OCI-LY7 (cell line): ENCODE measurements at regions not wholly inside any gene's neighbourhood (a gene's known extent, or its start where the extent isn't known, plus 50 kb on each side); places are given as distances from the start of the nearest gene placed in this dataset.

Experiments used
- BruUV-seq: library from RNA; stranded (reverse); fragments of 400-500 nt; replicated peaks from 2 replicates; lab custom pipeline; 2021; lab: Mats Ljungman, UMichigan
- CTCF ChIA-PET: fragments of 300-600 bp; sonication (Branson Sonifier 250); formaldehyde crosslinking; loops from one replicate; lab custom pipeline; 2022; ENCODE audit warnings: antibody characterized with exemption; ENCODE audit not compliant: unreplicated experiment; lab: Charles Lee
- POLR2A ChIA-PET: fragments of 300-600 bp; sonication (Branson Sonifier 250); formaldehyde crosslinking; loops from one replicate; lab custom pipeline; 2022; ENCODE audit warnings: antibody characterized with exemption; lab: Charles Lee
- DNase-seq: peaks from one replicate; pipeline ENCODE4 v3.0.0-alpha.2; 2015; ENCODE audit warnings: low spot score
- H2AFZ ChIP-seq: fragments of 200-600 bp; sonication (generic), shearing (Covaris generic); 2 replicates; pipeline ENCODE4 v1.6.1; 2014; ENCODE audit warnings: mild to moderate bottlenecking, antibody characterized with exemption, low read length, moderate library complexity
- H3K27ac ChIP-seq: fragments of 200-600 bp; sonication (generic); 2 replicates; pipeline ENCODE4 v1.5.1; 2014; ENCODE audit warnings: mixed run types, low read depth, mild to moderate bottlenecking, moderate library complexity, low read length, inconsistent platforms; ENCODE audit not compliant: poor library complexity, severe bottlenecking
- H3K36me3 ChIP-seq: fragments of 200-600 bp; sonication (generic); 2 replicates; pipeline ENCODE4 v1.6.1; 2014; ENCODE audit warnings: mild to moderate bottlenecking, antibody characterized with exemption, low read length, moderate library complexity, mixed read lengths; ENCODE audit not compliant: insufficient read depth
- H3K4me1 ChIP-seq: fragments of 200-600 bp; sonication (generic); 2 replicates; pipeline ENCODE4 v1.5.1; 2014; ENCODE audit warnings: mild to moderate bottlenecking, low read length; ENCODE audit not compliant: insufficient read depth, poor library complexity, severe bottlenecking
- H3K4me2 ChIP-seq: fragments of 200-600 bp; sonication (generic); 2 replicates; pipeline ENCODE4 v1.6.1; 2014; ENCODE audit warnings: mild to moderate bottlenecking, low read length
- H3K4me3 ChIP-seq: fragments of 200-600 bp; sonication (generic); 2 replicates; pipeline ENCODE4 v1.5.1; 2014; ENCODE audit warnings: mild to moderate bottlenecking, low read depth, low read length; ENCODE audit not compliant: poor library complexity, severe bottlenecking
- H3K79me2 ChIP-seq: fragments of 200-600 bp; sonication (generic); 2 replicates; pipeline ENCODE4 v1.6.1; 2016; ENCODE audit warnings: low read depth, mild to moderate bottlenecking, low read length, moderate library complexity, mixed read lengths; ENCODE audit not compliant: insufficient read depth
- H3K9me2 ChIP-seq: fragments of 200-600 bp; sonication (generic); 2 replicates; pipeline ENCODE4 v1.6.1; 2016; ENCODE audit warnings: mild to moderate bottlenecking, low read length, mixed read lengths; ENCODE audit not compliant: insufficient read depth
- H3K9me3 ChIP-seq: fragments of 200-600 bp; sonication (generic); 2 replicates; pipeline ENCODE4 v1.6.1; 2014; ENCODE audit warnings: mild to moderate bottlenecking, mixed run types, low read length, mixed read lengths
- H4K20me1 ChIP-seq: fragments of 200-600 bp; sonication (generic); 2 replicates; pipeline ENCODE4 v1.6.1; 2014; ENCODE audit warnings: mild to moderate bottlenecking, antibody characterized with exemption, low read length, moderate library complexity, mixed read lengths; ENCODE audit not compliant: insufficient read depth
- CTCF ChIP-seq: fragments of 200-600 bp; sonication (generic); conservative IDR thresholded peaks from 2 replicates; pipeline ENCODE4 v1.5.1; 2014; ENCODE audit warnings: mild to moderate bottlenecking, antibody characterized with exemption, low read length, moderate library complexity, mixed read lengths
- EZH2phosphoT487 ChIP-seq: fragments of 200-600 bp; sonication (generic); IDR thresholded peaks from 2 replicates; pipeline ENCODE4 v1.6.1; 2018; ENCODE audit warnings: low read depth, borderline replicate concordance, mild to moderate bottlenecking, mixed run types, antibody characterized with exemption, low read length, moderate library complexity, mixed read lengths
- intact Hi-C: fragments of 100-400 bp; cut with micrococcal nuclease; formaldehyde crosslinking; loops from one replicate; pipeline ENCODE4 v1.10.0; 2022; ENCODE audit not compliant: unreplicated experiment

- intact Hi-C loops = no loop called here
- CTCF ChIA-PET = no interaction called here
- Histone ChIP-seq H3K27ac (no peak overlapping the region), H4K20me1 (no peaks in the 10 kb centered on the region), H3K4me3 (no peak overlapping the region), H3K79me2 (no peaks in the 10 kb centered on the region), H3K36me3 (no peaks in the 10 kb centered on the region), H3K9me3 (no peaks in the 10 kb centered on the region; the same call in 1 of the 2 replicates), H3K9me2 (no peaks in the 10 kb centered on the region), H3K4me1 (peaks cover 10% of the 10 kb centered on the region), H3K4me2 (no peak overlapping the region), H2AFZ (peak overlapping the region; percentile 49; the same call in 1 of the 2 replicates)
- POLR2A ChIA-PET = interaction anchor here (0.6 to 1.3 kb wide), 5 partner anchors 9 to 59 kb away, joined by 3 to 8 read pairs (median 4); no protein-coding TSS in a partner anchor
- no TSS peak for BruUV-seq
- no peak for DNase-seq
- TF ChIP-seq EZH2phosphoT487 = no peak
- TF ChIP-seq CTCF = no peak
Observed at GRCh38 chr2:144631636-144632035, 111.7 kb upstream of the ZEB2 start.

GRCh38 chr2:144630459-144631215 lies 110.7 kb upstream of the ZEB2 start:
- Histone ChIP-seq H3K9me2 (no peaks in the 10 kb centered on the region), H3K36me3 (no peaks in the 10 kb centered on the region), H3K4me2 (peak overlapping the region; percentile 46; the same call in 1 of the 2 replicates), H3K27ac (no peak overlapping the region), H3K4me1 (peaks cover 10% of the 10 kb centered on the region), H4K20me1 (no peaks in the 10 kb centered on the region), H3K4me3 (no peak overlapping the region), H2AFZ (peak overlapping the region; percentile 46; the same call in 1 of the 2 replicates), H3K9me3 (no peaks in the 10 kb centered on the region; the same call in 1 of the 2 replicates), H3K79me2 (no peaks in the 10 kb centered on the region)
- ChIA-PET POLR2A (interaction anchor here (0.6 to 1.3 kb wide), 9 partner anchors 11 to 351 kb away, joined by 3 to 8 read pairs (median 3); no protein-coding TSS in a partner anchor), CTCF (no interaction called here)
- no peak for DNase-seq
- TF ChIP-seq CTCF (no peak), EZH2phosphoT487 (no peak)
- no TSS peak for BruUV-seq
- intact Hi-C loops = no loop called here

- H2AFZ ChIP-seq = peak overlapping the region; percentile 46; the same call in 1 of the 2 replicates
- TF ChIP-seq EZH2phosphoT487 (no peak), CTCF (no peak)
Observed at GRCh38 chr2:144629935-144630334, 110.0 kb upstream of the ZEB2 start.

More at GRCh38 chr2:144629935-144630334, 110.0 kb upstream of the ZEB2 start:
- Histone ChIP-seq H3K4me3 (no peak overlapping the region), H3K9me2 (no peaks in the 10 kb centered on the region), H3K36me3 (no peaks in the 10 kb centered on the region), H3K4me2 (peak overlapping the region; percentile 46; the same call in 1 of the 2 replicates), H4K20me1 (no peaks in the 10 kb centered on the region), H3K9me3 (no peaks in the 10 kb centered on the region; the same call in 1 of the 2 replicates), H3K27ac (no peak overlapping the region), H3K4me1 (peaks cover 10% of the 10 kb centered on the region), H3K79me2 (no peaks in the 10 kb centered on the region)
- ChIA-PET CTCF (no interaction called here), POLR2A (interaction anchor here (0.6 to 1.2 kb wide), 4 partner anchors 10 to 66 kb away, joined by 3 read pairs; no protein-coding TSS in a partner anchor)
- BruUV-seq = no TSS peak
- DNase-seq = no peak
- intact Hi-C loops = no loop called here
